ENCODE measurements at regions not wholly inside any gene's neighbourhood (a gene's known extent, or its start where the extent isn't known, plus 50 kb on each side); places are given as distances from the start of the nearest gene placed in this dataset.

GRCh38 chr11:121802542-121802941, 313.5 kb downstream of the BLID start:
- TF ChIP-seq CTCF (IDR thresholded peaks at IDR 0.05) (no peak), POLR2A (IDR thresholded peaks at IDR 0.05) (no peak)

All from testis (tissue), 2 donors.